ENCODE measurements at regions not wholly inside any gene's neighbourhood (a gene's known extent, or its start where the extent isn't known, plus 50 kb on each side); places are given as distances from the start of the nearest gene placed in this dataset.

DNA sequence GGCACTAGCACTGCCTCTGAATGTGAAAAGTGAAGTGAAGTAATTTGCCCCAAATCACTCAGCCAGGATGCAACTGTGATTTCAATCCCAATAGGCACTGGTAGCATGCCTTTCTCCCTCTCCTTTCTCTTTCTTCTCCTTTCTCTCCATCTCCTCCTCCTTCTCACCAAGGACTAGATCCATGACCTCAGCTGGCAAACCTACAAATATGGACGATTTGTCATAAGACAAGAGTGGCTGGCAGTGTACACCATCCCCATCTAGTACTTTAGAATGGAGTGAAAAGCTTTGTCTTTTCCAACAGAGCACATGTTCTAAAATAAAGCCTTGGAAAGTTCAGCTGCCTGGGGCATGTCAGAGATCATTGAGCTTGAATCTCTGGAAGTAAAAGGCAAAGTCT lies 574.7 kb upstream of the CLINT1 start:
- no peak for DNase-seq

- DNase-seq: peak; percentile 9
Measured at GRCh38 chr5:158431369-158432029, 572.6 kb upstream of the CLINT1 start.

- no peak for DNase-seq
Measured at GRCh38 chr5:158430798-158431167, 571.8 kb upstream of the CLINT1 start.

GRCh38 chr5:158430166-158430797 lies 571.3 kb upstream of the CLINT1 start:
- DNase-seq: no peak

- no peak for DNase-seq
Measured at GRCh38 chr5:158429564-158429963, 570.6 kb upstream of the CLINT1 start.

GRCh38 chr5:158423623-158424200 lies 564.8 kb upstream of the CLINT1 start:
- no peak for DNase-seq

- DNase-seq: no peak
Measured at GRCh38 chr5:158422653-158423515, 563.9 kb upstream of the CLINT1 start.

DNA sequence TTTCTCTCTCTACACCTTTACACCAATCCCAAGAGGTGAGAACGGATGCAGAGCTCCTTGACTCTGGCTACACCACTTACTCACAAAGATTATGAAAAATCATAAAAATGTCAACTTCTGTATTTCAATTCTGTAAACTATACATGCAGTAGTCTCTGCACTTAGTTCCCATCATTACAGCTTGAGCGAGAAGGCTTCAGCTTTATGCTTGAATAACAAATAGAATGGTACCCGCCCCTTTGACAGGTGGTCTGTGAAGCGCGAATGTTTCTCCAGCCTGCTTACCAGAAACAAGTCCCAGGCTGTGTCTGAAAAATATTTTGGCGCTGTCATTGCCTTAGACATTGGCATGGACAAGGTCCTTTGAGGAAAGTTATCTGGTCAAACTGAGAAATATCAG lies 562.4 kb upstream of the CLINT1 start:
- DNase-seq: no peak

GRCh38 chr5:158419186-158419585 lies 560.2 kb upstream of the CLINT1 start:
- no peak for DNase-seq

DNA sequence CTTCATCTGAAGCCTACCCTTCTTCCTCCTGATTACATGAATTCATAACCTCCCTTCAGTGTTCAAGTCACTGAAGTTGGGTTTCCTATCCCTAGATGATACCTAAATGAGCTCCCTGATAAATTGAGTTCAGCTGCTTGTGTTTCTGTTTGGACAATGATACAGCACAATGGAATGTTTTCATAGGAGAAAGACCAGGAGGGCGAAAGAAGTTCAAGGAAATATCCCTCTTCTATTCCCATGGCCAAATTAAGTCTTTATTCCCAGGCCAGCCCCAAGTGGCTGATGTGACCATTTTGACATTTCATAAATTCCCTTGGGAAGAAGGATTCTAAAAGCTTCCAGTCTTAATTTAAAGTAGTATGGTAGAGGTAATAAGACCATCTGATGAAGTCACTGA lies 555.8 kb upstream of the CLINT1 start:
- DNase-seq: no peak

DNA sequence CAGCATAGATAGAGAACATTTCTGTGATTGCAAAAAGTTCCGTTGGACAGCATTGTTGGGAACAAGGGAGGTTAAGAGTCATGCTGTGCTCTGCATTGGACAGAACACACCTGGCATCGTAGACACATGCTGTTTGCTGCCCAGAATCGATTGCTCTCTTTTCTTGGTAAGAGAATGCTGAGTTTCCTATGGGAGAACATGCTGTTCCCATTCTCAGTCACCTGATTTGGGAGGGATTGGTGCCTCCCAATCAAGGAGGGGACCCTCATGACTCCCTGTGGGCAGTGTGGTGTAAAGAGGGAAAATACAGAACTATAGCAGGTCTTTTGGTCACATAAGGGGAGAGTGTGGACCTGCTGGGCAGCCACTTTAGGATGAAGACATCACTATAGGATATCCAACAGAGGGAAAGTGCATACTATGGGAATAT lies 555.4 kb upstream of the CLINT1 start:
- DNase-seq: no peak

DNA sequence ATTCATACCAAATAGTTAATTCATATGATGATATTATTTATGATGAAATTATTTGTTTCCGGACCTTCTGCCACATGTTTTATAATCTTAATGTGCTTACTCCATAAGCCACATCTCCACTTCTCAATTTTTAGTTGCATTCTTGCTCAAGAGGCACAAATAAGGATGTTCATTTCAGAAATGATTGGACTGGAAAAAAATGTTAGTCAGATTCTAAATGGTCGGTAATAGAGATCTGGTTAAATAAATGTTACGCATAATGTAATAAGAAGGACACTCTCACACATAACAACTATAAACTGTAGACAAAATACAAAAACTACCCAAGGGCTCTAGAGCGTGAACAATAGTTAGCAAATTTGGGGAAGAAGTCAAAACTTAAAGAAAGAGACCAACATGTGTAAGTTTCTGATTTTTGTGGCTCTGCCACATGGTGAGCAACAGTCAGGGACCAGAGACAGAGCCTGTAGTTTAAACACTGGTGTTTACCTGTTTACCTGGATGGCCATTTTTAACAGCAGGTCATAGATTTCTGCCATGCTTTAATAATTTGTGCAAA lies 554.3 kb upstream of the CLINT1 start:
- no peak for DNase-seq

- DNase-seq: no peak
Measured at GRCh38 chr5:158410976-158411375, 552.0 kb upstream of the CLINT1 start.

- no peak for DNase-seq
Measured at GRCh38 chr5:158409507-158409906, 550.6 kb upstream of the CLINT1 start.

GRCh38 chr5:158407824-158408195 lies 548.9 kb upstream of the CLINT1 start:
- DNase-seq: no peak

GRCh38 chr5:158406884-158407823 lies 548.2 kb upstream of the CLINT1 start:
- no peak for DNase-seq

DNA sequence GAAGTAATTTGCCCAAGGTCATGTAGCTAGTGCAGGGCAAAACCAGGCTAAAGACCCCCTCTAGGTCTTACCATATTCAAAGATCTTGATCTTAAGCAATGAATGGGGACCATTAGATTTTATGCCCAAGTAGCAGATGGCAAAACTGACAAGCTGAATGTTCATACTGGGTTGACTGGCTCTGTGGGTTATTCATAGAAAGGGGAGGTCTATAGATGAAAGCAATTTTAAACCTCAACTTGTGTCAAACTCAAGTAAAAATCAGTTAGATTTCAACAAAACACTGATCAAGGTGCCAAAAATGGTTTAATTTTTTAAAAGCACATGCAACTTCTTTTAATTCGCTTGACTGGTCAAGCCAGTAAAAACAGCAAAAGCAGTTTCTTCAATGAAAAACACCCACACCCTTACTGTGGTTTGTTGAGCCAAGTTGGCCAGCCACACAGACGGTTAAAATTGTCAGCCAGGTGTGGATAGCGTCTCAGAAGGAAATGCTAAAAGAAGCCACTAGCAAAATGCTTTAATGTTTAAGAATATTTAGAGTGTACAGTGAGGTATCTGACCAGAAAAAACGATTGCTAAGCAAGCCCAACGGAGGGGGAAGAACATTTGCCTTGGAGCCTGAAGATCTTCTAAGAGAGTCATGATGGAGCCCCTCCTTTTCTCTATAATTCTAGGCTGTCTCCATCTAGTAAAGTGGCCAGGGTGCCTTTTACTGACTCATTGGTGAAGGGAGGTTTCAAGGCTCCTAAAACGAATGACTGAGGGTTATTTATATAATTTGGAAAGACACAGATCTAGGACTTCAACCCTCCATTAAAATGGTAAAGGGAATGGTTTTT lies 539.6 kb upstream of the CLINT1 start:
- no peak for DNase-seq

GRCh38 chr5:158397278-158397677 lies 538.3 kb upstream of the CLINT1 start:
- no peak for DNase-seq

DNA sequence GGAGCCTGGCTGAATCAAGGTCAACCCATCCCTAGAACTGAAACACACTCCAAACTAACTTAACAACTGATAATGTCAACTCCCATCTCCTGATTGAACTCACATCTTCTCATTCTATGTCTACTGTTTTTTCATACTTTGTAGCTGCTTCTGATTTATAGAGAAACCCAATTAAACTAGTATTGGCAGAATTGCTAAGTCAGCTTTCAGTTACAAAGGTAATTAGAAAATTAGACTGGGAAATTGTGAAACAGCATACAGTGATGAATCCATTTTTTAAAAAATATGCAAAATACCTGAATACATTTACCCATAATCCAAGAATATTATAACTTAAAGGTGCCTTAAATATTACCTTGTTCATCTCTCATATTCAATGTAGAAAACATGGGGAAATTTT lies 535.2 kb upstream of the CLINT1 start:
- DNase-seq: no peak

GRCh38 chr5:158393457-158393856 lies 534.5 kb upstream of the CLINT1 start:
- no peak for DNase-seq

- DNase-seq: no peak
Measured at GRCh38 chr5:158392753-158393152, 533.8 kb upstream of the CLINT1 start.
